ENCODE measurements at regions not wholly inside any gene's neighbourhood (a gene's known extent, or its start where the extent isn't known, plus 50 kb on each side); places are given as distances from the start of the nearest gene placed in this dataset.

DNA sequence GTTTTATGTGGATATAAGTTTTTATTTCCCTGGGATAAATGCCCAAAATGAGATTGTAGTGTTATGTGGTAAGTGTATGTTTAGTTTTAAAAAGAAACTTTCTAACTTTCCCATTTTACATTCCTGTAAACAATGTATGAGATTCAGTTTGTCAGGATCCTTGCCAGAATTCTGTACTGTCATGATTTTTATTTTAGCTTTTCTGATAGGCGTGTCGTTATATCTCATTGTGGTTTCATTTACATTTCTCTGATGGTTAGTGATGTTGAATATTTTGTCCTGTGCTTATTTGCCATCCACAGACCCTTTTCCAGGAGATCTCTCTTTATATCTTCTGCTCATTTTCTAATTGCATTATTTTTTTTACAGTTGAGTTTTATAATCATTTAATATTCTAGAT, 245.6 kb upstream of the CDH2 start:
- TF ChIP-seq, protein P1, sequence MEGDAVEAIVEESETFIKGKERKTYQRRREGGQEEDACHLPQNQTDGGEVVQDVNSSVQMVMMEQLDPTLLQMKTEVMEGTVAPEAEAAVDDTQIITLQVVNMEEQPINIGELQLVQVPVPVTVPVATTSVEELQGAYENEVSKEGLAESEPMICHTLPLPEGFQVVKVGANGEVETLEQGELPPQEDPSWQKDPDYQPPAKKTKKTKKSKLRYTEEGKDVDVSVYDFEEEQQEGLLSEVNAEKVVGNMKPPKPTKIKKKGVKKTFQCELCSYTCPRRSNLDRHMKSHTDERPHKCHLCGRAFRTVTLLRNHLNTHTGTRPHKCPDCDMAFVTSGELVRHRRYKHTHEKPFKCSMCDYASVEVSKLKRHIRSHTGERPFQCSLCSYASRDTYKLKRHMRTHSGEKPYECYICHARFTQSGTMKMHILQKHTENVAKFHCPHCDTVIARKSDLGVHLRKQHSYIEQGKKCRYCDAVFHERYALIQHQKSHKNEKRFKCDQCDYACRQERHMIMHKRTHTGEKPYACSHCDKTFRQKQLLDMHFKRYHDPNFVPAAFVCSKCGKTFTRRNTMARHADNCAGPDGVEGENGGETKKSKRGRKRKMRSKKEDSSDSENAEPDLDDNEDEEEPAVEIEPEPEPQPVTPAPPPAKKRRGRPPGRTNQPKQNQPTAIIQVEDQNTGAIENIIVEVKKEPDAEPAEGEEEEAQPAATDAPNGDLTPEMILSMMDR (IDR thresholded peaks at IDR 0.05 in 2 of 3, conservative IDR thresholded peaks at IDR 0.05 in 1 of 3; ENCODE audit: control insufficient read depth in 2 of 3, extremely low read depth in 1 of 3, insufficient read depth in 1 of 3, low read depth in 3 of 3, low read length in 3 of 3) = no peak
- TF ChIP-seq RAD21 (IDR thresholded peaks at IDR 0.05; ENCODE audit: insufficient read depth, low read depth, low read length) (no peak), GATAD2B (conservative IDR thresholded peaks at IDR 0.05; ENCODE audit: low read depth) (no peak), JUND (IDR thresholded peaks at IDR 0.05; ENCODE audit: low read depth, low read length) (no peak), TCF12 (IDR thresholded peaks at IDR 0.05; ENCODE audit: low read depth, low read length) (no peak), SREBF2 (IDR thresholded peaks at IDR 0.05; ENCODE audit: low read length) (no peak), POLR2A (IDR thresholded peaks at IDR 0.05; ENCODE audit: low read depth, low read length) (no peak), CHD2 (IDR thresholded peaks at IDR 0.05; ENCODE audit: borderline replicate concordance, low read depth, low read length) (no peak), ZNF24 (IDR thresholded peaks at IDR 0.05) (no peak)
